ENCODE measurements at regions not wholly inside any gene's neighbourhood (a gene's known extent, or its start where the extent isn't known, plus 50 kb on each side); places are given as distances from the start of the nearest gene placed in this dataset.

DNA sequence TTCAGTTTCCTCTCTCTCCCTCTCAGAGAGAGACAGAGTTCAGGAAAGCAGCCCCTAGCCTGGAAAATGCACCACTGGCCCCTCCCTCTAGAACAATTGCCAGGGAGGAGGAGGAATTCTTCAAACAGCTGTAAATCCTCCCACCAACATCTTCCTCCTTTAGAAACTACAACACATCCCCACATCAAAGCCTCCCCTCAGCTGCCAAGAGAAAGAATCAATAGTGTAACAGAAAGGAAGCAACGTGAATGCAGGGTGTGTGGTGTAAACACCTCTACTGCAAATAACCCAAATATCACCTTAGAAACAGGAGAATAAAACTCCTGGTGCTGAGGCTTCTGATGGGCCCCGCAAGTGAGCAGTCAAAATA is 249.9 kb upstream of the GATB start:
- DNase-seq, result no peak

DNA sequence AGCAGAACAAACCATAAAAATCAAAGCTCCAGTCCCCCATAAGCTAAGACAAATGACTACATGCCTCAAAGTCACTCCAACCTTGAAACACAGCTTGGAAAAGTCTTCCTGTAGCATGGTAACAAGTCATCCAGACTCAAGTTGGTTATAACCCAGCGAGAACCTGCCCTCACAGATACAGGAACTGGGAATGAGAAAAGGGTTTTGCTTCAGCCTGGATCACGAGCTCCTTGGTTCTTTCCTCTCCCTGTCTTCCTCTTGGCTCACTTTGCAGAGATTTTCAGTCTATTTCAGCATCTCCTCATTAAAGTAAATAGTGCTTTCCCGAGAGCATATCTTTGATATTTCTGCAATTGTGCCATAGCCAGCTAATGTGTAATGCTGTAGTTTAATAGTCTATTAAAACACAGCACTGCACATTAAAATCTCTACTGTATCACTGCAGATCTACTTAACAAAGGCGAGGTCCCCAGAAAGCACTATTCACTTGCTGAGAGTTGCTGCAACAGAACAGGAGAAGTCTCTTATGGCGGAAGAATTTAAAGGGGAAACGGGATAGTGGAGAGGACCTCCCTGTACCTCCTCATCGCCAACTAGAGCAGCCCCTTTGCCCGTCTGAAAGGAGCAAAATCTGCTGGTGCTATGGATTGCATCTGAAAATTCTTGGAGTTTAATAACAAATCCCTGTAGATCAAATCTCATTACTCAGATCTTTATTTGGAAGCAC is 249.3 kb upstream of the GATB start:
- DNase-seq, result no peak

DNA sequence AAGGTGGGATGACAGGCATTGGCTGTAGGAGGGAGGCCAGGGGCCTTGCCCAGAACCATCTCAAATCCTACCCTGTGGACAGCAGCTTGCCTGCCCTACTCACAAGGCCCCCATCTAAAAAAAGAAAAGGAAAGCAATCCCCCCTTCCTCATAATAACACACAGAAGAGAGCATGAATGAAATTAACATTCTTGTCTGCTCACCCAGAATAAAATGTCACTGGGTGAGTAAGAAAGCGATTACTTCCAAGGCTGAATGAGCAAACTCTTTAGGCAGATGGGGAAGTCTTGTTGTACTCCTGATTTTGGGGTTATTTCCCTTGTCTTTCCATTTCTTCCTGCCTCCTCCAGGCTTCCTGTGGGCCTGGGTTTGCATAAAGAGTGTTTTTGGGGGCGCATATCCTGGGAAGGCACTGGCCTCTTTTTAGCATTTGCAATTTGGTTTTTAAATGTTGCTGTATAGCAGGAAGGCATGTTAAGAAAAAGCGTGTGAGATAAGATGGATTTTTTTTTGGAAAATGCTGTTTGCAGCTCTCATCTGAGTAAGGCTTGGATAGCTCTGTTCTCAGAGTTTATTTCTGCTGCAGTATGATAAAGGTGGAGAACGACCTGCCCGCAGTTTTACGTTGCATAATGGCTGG is 248.3 kb upstream of the GATB start:
- DNase-seq, result no peak

DNA sequence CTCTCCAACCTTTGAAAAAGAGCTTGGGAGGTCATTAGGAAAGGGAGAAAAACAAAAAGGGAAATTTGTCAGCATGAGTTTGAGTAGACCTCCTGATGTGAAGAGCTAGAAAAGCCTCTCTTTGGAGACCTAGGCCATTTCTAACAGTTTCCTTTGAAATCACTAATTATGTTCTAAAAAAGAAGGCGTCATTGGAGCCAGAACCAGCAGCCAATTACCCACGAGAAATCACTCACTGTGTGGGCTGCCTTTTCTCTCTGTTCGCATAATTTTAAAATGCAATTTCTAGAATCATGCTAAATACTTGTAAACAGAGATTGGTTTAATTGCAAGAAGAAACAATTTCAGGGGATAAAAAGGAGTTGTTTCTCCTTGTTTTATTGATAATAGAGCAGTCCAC is 246.3 kb upstream of the GATB start:
- no peak for DNase-seq

DNA sequence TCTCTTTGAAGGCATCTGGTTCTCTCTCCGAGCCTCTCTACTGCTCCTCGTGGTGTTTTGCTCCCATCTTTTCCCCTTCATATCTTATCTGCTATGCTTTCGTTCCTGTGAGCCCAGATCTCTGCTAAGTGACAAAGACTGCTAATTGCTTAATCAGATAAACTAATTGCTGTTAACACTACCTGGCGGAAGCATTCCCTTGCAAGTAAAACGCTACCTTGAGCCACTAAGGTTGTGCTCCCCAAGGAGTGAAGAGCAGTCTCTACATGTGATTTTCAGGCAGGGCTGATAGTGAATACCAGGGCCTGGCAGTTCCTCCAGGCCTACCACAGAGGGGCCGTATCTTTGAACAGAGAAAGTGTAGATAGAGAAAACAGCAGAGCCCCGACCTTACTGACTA is 244.0 kb upstream of the GATB start:
- DNase-seq, result no peak

DNA sequence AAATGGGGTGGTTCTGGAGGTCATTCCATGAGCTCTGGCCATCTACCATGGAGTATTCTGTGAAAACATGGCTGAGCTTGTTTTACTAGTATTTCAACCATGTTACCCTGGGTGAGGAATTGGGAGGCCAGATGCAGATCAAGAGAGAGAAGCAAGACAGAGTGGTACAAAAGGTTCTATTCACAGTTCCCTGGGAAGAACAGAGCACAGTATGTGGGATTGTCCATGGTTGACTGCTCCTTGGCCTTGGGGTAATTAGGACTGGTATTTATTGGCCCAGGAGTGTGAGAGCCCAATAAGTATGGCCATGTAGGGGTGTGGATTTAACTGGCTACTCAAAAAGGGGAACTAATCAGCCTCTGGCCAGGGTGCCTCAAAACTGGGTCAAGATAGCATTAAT is 239.7 kb upstream of the GATB start:
- DNase-seq, result no peak

DNA sequence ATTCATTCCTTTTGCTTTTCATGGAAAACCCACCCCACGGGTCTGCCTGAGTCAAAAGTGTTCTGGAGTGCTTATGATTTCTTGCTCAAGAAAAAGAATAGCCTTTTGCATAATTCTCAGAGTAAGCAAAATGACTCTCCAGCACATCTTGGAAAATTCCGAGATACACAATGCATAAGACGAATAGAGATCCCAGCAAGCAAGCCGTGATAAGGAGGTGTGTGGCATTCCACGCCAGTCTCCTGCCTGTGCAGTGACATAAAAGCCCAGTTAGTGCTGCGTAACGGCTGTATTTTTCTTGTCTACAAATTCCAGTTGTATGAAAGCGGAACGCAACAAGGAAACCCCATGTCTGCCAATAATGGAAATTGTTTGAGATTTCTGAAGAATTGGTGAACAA is 237.9 kb upstream of the GATB start:
- no peak for DNase-seq

DNA sequence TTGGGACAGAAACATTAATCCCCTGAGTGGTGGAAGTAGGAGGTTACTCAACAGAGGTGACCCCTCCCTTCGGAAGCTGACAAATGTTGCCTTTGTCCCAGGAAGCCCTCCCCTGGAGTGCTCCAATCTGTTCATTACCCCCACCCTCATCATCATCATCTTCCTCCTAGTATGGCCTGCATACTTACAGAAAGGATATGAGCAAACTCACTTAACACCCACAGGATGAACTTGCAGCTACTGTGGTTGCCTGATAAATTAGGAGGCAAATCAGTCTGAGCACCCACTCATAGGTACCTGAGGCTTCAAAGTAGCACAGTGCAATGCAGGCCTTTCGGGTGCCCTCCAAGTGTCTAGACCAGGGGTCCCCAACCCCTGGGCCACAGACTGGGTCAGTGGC is 236.7 kb upstream of the GATB start:
- DNase-seq, result no peak

DNA sequence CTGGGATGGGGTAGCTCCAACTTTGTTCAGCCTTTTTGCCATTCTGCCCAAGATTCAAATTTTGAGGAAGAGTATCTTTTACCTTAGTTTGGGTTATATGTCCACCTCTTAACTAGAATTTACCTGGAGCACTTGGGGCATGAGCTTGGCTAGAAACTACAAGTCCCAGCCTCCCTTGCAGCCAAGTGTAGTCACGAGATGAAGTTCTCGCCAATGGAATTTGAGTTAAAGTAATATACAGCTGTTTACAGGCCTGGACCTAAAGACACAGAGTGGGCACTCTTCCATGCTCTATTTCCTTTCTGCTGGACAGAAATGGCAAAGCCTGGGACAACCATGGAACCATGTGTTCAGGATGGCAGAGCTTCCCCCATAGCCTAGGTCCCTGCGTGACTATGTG is 233.6 kb upstream of the GATB start:
- no peak for DNase-seq

DNA sequence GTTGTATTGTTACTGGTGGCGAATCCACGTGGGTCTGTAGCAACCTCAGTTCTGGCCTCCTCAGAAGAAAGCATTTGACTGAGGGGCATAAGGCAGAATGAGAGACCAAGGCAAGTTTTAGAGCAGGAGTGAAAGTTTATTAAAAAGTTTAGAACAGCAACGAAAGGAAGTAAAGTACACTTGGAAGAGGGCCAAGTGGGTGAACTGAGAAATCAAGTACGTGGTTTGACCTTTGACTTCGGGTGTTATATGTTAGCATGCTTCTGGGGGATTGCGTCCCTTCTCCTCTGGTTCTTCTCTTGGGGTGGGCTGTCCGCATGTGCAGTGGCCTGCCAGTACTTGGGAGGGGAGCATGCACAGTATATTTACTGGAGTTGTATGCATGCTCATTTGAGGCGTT is 232.7 kb upstream of the GATB start:
- no peak for DNase-seq

DNA sequence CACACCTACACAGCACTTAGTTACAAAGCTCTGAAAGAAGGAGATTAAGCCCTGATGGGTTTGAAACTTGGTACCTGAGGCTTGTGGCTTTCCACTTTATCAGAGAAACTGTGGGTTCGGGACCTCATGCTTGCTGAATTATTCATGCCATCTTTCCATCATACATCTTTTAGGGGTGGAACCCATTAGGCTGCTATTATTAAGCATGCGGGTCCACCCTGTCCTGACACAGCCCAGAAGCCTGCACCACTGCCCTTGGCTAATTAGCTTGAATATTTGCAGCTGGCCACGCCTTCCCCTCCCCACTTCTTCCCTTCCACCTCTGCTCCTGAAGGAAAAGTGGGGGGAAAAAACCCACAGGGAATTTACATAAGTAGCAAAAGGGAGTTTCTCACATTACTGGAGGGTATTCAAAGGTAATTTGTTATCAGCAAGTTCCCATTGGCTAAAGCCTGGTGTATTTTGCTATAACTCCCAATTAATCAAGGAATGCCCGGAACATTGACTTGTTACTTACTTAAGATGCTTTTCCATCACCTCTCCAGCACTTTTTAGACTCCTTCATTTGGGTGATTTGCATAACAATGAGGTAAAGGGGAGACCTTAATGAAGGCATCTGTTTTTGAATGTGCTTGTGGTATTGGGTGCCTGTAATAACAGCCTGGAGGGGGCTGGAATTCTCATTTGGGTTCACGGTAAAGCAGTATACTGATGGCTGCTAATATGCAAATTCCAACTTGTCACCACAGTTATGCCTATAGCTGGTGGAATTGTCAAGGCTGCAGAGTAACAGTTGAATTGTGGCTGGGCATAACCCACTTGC is 231.7 kb upstream of the GATB start:
- no peak for DNase-seq

DNA sequence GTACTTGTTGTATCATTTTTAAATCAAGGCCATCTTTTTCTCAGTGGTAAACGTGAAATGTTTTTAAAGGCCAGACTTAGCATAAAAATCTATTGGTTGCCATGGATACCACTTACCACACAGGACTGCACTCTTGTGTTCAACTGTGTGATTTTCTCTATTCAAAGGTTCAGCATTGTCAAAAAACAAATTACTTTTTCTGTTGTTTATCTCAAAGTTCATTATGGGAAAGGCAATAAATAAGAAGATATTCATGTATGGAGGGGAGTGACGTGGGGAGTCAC is 231.0 kb upstream of the GATB start:
- no peak for DNase-seq

DNA sequence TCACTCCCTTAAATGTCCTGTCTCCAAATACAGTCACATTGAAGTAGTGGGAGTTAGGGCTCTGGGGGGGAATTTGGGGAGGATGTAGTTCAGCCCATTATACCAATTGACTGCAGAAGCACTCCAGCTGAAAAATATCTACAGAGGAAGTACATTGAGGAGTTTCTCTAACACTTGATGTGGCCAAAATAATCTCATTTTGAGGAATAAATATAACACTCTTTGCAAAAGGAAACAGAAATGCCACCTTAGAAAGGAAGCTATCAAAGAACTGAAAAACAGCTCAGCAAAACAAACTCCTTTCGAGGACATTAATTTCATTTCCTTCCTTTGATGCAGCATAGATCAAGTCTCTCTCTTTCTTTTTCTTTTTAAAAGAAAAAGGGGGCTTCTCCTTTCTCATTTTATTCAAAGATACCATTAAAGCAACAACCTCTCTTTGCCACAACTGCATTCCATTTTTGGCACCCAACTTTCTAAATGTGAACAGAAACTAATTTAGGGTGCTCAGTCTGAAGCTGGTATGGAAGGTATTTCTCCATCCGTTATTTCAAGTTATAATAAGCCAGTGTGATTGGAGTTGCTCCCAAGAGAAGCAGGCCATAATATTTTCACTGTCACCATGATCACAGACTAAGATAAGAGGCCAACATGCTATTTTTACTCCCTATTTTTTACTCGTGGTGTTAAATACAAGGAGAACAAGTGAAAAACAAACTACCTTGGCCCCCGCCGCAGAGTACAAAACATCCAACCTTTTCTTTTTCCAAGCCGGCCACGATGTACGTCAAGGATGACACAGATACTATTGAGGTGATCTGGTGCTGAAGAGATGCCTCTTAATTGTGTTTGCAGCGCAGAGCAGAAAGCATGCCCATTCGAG is 230.4 kb upstream of the GATB start:
- no peak for DNase-seq

DNA sequence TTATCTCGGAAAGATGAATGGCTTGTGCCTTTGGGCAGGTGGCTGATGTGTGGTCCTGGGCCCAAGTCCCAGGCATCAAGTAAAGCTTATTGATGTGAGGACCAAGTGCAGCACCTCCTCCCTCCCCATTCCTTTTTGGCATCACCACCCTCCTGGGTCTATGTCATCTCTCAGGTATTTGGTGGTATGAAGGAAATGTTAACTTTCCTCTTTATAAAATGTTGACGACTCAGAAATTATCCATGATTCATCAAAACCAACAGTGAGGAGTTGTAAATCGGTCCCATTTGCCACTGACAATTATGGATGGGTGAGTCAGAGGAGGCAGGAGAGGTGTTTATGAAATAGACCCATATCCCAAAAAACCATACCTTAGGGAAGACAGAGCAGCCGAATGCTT is 229.4 kb upstream of the GATB start:
- no peak for DNase-seq

DNA sequence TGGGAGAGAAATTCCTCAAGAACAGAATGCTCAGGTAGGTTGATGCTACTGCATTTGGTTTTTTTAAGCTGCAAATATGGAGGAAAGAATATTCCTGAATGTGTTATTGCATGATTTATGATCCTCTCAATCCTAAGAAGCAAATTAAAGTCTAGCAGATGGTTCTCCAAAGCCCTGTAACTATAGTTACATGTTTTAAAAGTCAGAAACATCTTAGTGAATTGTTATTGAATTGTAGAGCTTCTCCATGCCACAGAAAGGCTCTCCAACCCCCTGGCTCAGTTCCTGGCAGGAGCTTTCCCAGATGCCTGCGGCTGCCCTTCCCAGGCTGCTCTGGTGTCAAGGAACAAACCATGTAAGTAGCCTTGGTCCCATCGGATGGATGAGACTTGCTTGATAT is 227.8 kb upstream of the GATB start:
- no peak for DNase-seq

DNA sequence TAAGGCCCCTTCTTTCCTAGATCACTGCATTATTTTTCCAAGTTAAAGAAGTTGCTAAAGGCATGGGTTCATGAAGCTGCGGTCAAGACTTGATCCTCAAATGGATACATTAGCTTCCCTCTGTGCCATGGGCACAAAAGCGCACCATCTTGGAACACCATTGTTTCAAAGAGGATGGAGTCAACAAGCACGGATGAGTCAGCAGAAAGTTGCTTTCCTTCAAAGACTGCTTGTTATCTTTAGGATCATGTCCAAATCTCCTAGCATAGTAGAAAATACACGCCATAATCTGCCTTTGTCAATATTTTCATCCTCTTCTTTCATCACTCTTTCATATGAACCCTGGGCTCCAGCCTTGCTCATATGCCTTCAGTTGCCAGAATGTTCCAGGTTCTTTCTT is 226.8 kb upstream of the GATB start:
- no peak for DNase-seq

DNA sequence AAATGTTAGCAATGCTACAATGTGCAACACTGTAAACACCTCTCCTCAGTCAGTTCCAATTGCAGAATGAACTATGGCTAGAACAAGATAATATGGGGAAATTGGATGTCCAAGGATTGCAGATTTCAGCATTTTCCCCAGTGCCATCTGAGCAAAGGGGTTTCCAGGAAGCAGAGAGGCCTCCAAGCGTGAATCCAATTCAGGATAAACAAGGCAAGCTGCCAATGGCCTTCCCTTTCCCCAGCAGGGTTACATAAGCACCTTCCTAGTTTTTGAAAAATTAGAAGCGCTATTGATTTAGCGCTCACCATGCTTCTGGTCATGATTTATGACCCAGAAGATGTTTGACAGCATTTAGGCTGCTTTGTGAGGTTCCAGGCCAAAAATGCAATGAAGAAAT is 223.0 kb upstream of the GATB start:
- DNase-seq, result peak; percentile 51 to 78

DNA sequence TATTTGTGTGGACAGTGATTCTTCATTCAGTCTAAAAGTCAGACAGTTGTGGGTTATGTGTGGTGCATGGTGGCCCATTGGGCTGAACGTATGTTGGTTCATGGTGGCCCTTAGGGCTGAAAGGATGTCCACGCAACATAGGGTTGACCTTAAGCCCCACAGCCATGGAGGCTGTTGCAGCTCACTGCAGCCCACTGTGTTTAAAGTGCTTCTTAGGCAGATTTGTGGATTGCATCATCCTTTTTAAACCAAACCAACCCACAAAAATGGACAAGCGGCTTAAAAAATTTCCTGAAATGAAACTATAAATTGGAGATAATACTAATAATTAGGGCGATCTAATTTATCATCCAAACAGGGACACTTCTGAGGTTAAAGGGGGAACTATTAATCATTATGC is 219.0 kb upstream of the GATB start:
- DNase-seq, result no peak

DNA sequence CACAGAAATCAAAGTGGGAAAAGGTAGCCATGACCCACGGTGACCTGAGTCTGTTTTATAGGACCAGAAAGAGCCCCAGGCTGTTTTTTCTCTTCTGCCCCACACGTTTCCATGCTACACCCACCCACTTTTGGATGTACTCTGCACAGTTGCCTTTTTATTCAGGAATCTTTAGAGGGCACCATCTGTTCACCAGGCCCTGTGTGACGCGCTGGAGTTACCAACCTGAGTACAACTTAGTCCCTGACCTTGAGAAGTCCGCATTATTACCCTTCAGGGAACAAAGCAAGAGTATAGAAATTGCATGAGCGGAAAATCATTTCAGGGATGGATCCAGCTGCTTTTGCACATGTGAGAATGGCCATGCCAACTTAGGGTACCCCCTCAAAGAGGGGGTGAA is 207.8 kb upstream of the GATB start:
- DNase-seq, result no peak

DNA sequence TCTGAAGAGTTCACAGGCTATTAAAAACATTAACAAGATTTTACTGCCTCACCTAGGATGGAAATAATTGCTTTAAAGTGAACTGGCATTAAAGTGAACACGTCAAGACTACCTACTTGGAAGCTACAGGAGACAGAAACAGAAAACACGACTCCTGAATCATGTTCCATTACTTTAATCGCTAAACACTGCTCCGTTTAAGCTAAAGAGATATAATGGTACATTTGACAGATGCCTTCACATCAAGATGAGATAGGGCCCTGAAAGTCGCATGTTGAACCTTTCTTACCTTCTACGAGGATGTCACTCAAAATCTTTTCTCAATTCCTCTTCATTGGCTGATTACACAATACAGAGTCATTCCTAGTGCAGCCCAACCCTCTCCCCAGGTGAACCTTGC is 206.3 kb upstream of the GATB start:
- DNase-seq, result no peak

DNA sequence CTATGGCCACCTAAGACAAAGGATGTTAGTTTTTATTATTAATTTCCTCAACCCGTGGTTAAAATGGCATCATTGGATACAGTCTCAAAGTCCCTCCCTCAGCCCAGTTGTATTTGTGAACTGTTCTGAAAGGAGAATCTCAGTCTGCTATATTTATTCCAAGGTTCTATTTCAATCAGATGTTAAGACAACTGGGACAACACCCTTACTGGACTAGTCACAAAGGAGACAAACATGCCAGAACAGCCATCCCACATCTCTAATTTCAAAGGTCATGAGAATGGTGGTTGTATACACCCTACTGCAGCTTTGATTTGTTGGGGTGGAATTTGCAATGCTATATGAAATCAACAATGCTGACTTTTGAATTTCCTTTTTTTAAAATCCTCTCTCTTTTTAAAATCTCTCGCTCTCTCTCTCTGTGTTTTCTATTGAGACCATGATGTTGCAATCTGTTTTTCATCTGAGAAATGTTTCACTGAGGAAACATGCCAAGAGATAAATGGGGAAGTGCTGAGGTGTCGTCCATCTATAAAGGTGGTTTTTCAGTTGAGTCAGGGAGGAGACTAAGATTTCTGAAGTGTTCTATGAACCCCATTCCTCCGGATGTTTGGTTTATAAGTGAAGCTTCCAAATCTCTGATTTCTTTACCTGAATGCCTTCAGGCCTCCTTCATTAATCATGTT is 201.5 kb upstream of the GATB start:
- DNase-seq, result no peak

DNA sequence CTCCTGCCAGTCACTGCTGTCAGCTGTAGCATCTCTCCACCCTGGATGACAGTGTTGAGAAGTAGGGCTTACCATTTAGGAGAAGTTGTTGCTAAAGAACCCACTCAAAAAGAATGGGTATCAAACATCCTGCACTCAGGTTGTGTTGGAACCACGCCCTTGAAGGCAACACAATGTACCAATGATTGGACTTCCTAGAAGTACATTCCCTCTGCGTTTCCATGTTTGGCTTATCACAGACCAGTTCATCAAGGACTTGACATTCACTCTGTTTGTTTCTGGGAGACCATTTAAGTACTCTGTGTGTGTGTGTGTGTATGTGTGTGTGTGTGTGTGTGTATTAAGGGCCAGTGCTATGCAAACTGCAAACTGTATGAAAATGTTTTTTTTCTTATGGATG is 200.6 kb upstream of the GATB start:
- DNase-seq, result no peak

All from NCI-H2081 (cell line).